Astrocyte of the cerebellum (primary cell): ENCODE measurements at regions not wholly inside any gene's neighbourhood (a gene's known extent, or its start where the extent isn't known, plus 50 kb on each side); places are given as distances from the start of the nearest gene placed in this dataset.

Experiments used
- DNase-seq: peaks from one replicate; pipeline ENCODE4 v3.0.0-alpha.2; 2011; ENCODE audit warnings: low read depth
- H3K4me3 ChIP-seq: 2 replicates; pipeline ENCODE4 v1.5.1; 2011; ENCODE audit warnings: mild to moderate bottlenecking, low read depth, low read length, moderate library complexity
- in situ Hi-C: cut with HindIII; loops from 2 replicates; pipeline ENCODE4 v1.10.0; 2017; ENCODE audit warnings: low sequenced_read_pairs
- TF ChIP-seq, protein P1 (sequence below): IDR thresholded peaks from 2 replicates; pipeline ENCODE4 v1.5.1; 2012; ENCODE audit warnings: low read length, low read depth, moderate library complexity, mild to moderate bottlenecking; ENCODE audit errors: missing control alignments

DNA sequence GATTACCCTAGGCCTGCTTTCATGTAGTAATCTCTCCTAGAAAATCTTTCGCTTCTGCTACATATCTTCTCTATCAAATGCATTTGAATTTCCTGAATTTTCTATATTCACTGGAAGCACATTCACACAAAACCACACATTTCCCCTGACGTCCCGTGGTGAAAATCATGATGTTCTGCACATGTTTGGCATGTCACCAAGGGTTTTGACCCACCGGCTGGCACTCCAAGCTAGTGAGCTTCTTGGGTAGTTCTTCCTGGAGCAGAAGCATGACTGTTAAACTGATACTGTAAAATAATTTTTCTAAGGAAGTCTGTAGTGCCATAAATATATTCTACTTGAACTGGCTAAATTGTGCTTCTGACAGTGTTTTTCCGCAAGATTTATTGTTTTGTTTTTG, 510.1 kb upstream of the SLC8A1 start:
- TF ChIP-seq, protein P1, sequence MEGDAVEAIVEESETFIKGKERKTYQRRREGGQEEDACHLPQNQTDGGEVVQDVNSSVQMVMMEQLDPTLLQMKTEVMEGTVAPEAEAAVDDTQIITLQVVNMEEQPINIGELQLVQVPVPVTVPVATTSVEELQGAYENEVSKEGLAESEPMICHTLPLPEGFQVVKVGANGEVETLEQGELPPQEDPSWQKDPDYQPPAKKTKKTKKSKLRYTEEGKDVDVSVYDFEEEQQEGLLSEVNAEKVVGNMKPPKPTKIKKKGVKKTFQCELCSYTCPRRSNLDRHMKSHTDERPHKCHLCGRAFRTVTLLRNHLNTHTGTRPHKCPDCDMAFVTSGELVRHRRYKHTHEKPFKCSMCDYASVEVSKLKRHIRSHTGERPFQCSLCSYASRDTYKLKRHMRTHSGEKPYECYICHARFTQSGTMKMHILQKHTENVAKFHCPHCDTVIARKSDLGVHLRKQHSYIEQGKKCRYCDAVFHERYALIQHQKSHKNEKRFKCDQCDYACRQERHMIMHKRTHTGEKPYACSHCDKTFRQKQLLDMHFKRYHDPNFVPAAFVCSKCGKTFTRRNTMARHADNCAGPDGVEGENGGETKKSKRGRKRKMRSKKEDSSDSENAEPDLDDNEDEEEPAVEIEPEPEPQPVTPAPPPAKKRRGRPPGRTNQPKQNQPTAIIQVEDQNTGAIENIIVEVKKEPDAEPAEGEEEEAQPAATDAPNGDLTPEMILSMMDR = no peak
- in situ Hi-C loops = no loop called here
- no peak for DNase-seq
- no peak overlapping the region for H3K4me3 ChIP-seq

- TF ChIP-seq, protein P1 = no peak
- in situ Hi-C loops = no loop called here
- DNase-seq = no peak
- H3K4me3 ChIP-seq = no peak overlapping the region
Observed at GRCh38 chr2:40964509-40965250, 512.8 kb upstream of the SLC8A1 start.

GRCh38 chr2:40967451-40967850, 515.6 kb upstream of the SLC8A1 start:
- no peak overlapping the region for H3K4me3 ChIP-seq
- TF ChIP-seq, protein P1 = no peak
- no peak for DNase-seq
- in situ Hi-C loops = no loop called here

DNA sequence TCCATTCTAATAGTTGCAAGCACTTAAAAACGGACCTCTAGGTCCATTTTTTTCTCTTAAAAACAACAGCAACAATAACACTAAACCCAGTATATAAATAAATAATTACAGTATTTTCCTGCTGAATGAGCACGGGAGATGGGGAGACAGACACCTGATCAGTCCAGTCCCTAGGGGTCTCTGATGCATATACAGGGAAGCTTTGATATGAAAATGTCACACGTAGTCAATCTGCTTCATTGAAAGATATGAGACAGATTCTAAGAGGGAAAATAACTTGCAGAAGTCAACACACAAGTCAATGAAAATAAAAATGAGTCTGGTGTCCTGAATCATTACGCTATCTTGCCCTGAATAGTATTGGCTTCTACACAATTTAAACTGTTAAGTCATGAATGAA, 523.3 kb upstream of the SLC8A1 start:
- in situ Hi-C loops = no loop called here
- DNase-seq = no peak
- H3K4me3 ChIP-seq = no peak overlapping the region
- TF ChIP-seq, protein P1 = no peak

GRCh38 chr2:40997362-40997761, 545.5 kb upstream of the SLC8A1 start:
- DNase-seq = no peak
- TF ChIP-seq, protein P1 = no peak
- in situ Hi-C loops = no loop called here
- no peak overlapping the region for H3K4me3 ChIP-seq

DNA sequence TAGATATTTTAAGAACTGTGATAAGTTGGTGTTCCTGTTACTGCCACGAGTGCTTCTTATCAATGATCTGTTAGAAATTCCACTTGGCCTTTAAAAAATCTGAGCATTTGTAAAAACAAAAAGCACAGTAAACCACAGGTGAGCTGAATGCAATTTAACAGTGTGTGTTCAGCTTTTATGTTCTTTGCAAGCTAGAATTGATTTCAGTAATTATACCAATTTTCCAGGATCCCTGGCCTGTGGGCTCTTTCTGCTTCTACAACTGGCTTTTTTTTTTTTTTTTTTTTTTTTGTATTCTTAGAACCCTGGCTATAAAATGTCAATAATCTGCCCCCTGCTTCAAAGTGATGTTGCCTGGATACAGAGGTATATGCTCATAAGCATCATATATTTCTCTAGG, 548.5 kb upstream of the SLC8A1 start:
- TF ChIP-seq, protein P1 = no peak
- H3K4me3 ChIP-seq = no peak overlapping the region
- in situ Hi-C loops = no loop called here
- DNase-seq = no peak

- DNase-seq = no peak
- TF ChIP-seq, protein P1 = no peak
- in situ Hi-C loops = no loop called here
- no peak overlapping the region for H3K4me3 ChIP-seq
Observed at GRCh38 chr2:41000906-41001305, 549.0 kb upstream of the SLC8A1 start.
